CD4-positive, CD25-positive, alpha-beta regulatory T cell (primary cell): ENCODE measurements at regions not wholly inside any gene's neighbourhood (a gene's known extent, or its start where the extent isn't known, plus 50 kb on each side); places are given as distances from the start of the nearest gene placed in this dataset.
A peak's percentile ranks its signal among the peaks of the same experiment; 100 is the strongest.
"Not testable (repeated sequence)": the region's sequence is repeated elsewhere in the genome, so short reads cannot be mapped to it uniquely, and the experiment has no call there.

Experiments used
- ATAC-seq, 2 donors: fragments of 150-1000 bp; cut with Tn5 transposase; one replicate each; pipeline ENCODE4 v1.10.0; 2021; ENCODE audit warnings: low read depth in 2 of 2, moderate number of reproducible peaks in 2 of 2, moderate library complexity in 1 of 2
- DNase-seq, 3 donors: peaks; one replicate each; pipeline versions ENCODE4 v3.0.0 to v3.0.0-alpha.2; 2012 to 2022; ENCODE audit warnings: mixed read lengths in 1 of 3
- H3K27ac ChIP-seq: one replicate; pipeline ENCODE4 v1.7.0; 2013; ENCODE audit warnings: mild to moderate bottlenecking, low read length; ENCODE audit not compliant: insufficient read depth, poor library complexity, severe bottlenecking
- H3K27me3 ChIP-seq: one replicate; pipeline ENCODE4 v1.7.0; 2013; ENCODE audit warnings: low read length; ENCODE audit not compliant: control insufficient read depth, insufficient read depth
- H3K36me3 ChIP-seq: one replicate; pipeline ENCODE4 v1.7.0; 2013; ENCODE audit warnings: mild to moderate bottlenecking, low read length, moderate library complexity; ENCODE audit not compliant: control insufficient read depth, insufficient read depth
- H3K4me1 ChIP-seq: 2 replicates; pipeline ENCODE4 v1.7.0; 2013; ENCODE audit warnings: mild to moderate bottlenecking, low read length; ENCODE audit not compliant: insufficient read depth, control insufficient read depth, poor library complexity, severe bottlenecking
- H3K4me3 ChIP-seq: one replicate; pipeline ENCODE4 v1.7.0; 2013; ENCODE audit warnings: low read depth, mild to moderate bottlenecking, low read length, moderate library complexity
- H3K9me3 ChIP-seq, 2 experiments: 1 replicate in 1 of 2; 2 replicates in 1 of 2; pipeline ENCODE4 v1.7.0; 2013; ENCODE audit warnings: low read length in 2 of 2, mild to moderate bottlenecking in 1 of 2, moderate library complexity in 1 of 2; ENCODE audit not compliant: control insufficient read depth in 2 of 2
- H3K27ac Mint-ChIP-seq, 3 donors: one replicate each; pipeline ENCODE4 v1.8.0; 2020 to 2022; ENCODE audit warnings: mild to moderate bottlenecking in 3 of 3, mixed read lengths in 3 of 3, moderate library complexity in 2 of 3
- H3K27me3 Mint-ChIP-seq: one replicate; pipeline ENCODE4 v1.8.0; 2022; ENCODE audit warnings: mild to moderate bottlenecking, mixed read lengths
- H3K36me3 Mint-ChIP-seq: one replicate; pipeline ENCODE4 v1.8.0; 2020; ENCODE audit warnings: mixed read lengths
- H3K4me1 Mint-ChIP-seq, 4 donors: one replicate each; pipeline ENCODE4 v1.8.0; 2020 to 2022; ENCODE audit warnings: mixed read lengths in 4 of 4, mild to moderate bottlenecking in 1 of 4
- H3K4me3 Mint-ChIP-seq, 4 donors: one replicate each; pipeline ENCODE4 v1.8.0; 2020 to 2022; ENCODE audit warnings: mild to moderate bottlenecking in 4 of 4, mixed read lengths in 4 of 4, moderate library complexity in 3 of 4
- H3K9me3 Mint-ChIP-seq, 7 donors: one replicate each; pipeline ENCODE4 v1.8.0; 2020 to 2022; ENCODE audit warnings: mixed read lengths in 7 of 7, mild to moderate bottlenecking in 3 of 7, moderate library complexity in 2 of 7

- H3K9me3 Mint-ChIP-seq: peaks cover 0 to 1% (median 0%) of the 10 kb centered on the region in 7 donors
- H3K27ac Mint-ChIP-seq: no peak overlapping the region
- no peak overlapping the region for H3K4me3 ChIP-seq
- no peaks in the 10 kb centered on the region for H3K4me1 ChIP-seq
- H3K27ac ChIP-seq: no peak overlapping the region
- H3K4me1 Mint-ChIP-seq: peaks cover 0 to 14% (median 12%) of the 10 kb centered on the region in 4 donors
- DNase-seq: no peak
- no peak overlapping the region for H3K4me3 Mint-ChIP-seq
- no peaks in the 10 kb centered on the region for H3K27me3 ChIP-seq
- H3K36me3 ChIP-seq: no peaks in the 10 kb centered on the region
- no peak for ATAC-seq
- peaks cover 10% of the 10 kb centered on the region for H3K27me3 Mint-ChIP-seq
- H3K9me3 ChIP-seq: no peaks in the 10 kb centered on the region
- H3K36me3 Mint-ChIP-seq: no peaks in the 10 kb centered on the region
These were observed 52.9 kb downstream of the ZBTB9 start for GRCh38 chr6:33507261-33507660.

- Mint-ChIP-seq H3K9me3 (peaks cover 0 to 1% (median 0%) of the 10 kb centered on the region in 7 donors), H3K36me3 (no peaks in the 10 kb centered on the region), H3K27ac (no peak overlapping the region), H3K4me1 (peaks cover 0 to 18% (median 15%) of the 10 kb centered on the region in 4 donors), H3K4me3 (no peak overlapping the region), H3K27me3 (peaks cover 14% of the 10 kb centered on the region)
- Histone ChIP-seq H3K27me3 (no peaks in the 10 kb centered on the region), H3K9me3 (no peaks in the 10 kb centered on the region), H3K4me1 (no peaks in the 10 kb centered on the region), H3K27ac (no peak overlapping the region), H3K4me3 (no peak overlapping the region), H3K36me3 (no peaks in the 10 kb centered on the region)
- ATAC-seq (no peak), DNase-seq (no peak)
These were observed 54.9 kb downstream of the ZBTB9 start for GRCh38 chr6:33508935-33509926.

GRCh38 chr6:33513213-33513612 is 58.8 kb downstream of the ZBTB9 start:
- Mint-ChIP-seq H3K27ac (no peak overlapping the region), H3K4me1 (peaks cover 0 to 18% (median 15%) of the 10 kb centered on the region in 4 donors), H3K4me3 (no peak overlapping the region), H3K27me3 (peaks cover 4% of the 10 kb centered on the region), H3K9me3 (no peaks in the 10 kb centered on the region), H3K36me3 (no peaks in the 10 kb centered on the region)
- H3K27ac ChIP-seq: no peak overlapping the region
- no peak for ATAC-seq
- H3K4me3 ChIP-seq: no peak overlapping the region
- no peaks in the 10 kb centered on the region for H3K4me1 ChIP-seq
- no peak for DNase-seq
- no peaks in the 10 kb centered on the region for H3K27me3 ChIP-seq
- no peaks in the 10 kb centered on the region for H3K9me3 ChIP-seq
- no peaks in the 10 kb centered on the region for H3K36me3 ChIP-seq

GRCh38 chr6:33516726-33517125 is 62.4 kb downstream of the ZBTB9 start:
- ATAC-seq (no peak), DNase-seq (no peak)
- no peak overlapping the region for H3K4me3 ChIP-seq
- H3K27ac ChIP-seq: no peak overlapping the region
- Mint-ChIP-seq H3K27me3 (peaks cover 4% of the 10 kb centered on the region), H3K27ac (no peak overlapping the region), H3K9me3 (peaks cover 0 to 5% (median 0%) of the 10 kb centered on the region in 7 donors), H3K4me3 (no peak overlapping the region), H3K36me3 (no peaks in the 10 kb centered on the region), H3K4me1 (peaks cover 0 to 9% (median 7%) of the 10 kb centered on the region in 4 donors)
- H3K36me3 ChIP-seq: no peaks in the 10 kb centered on the region
- no peaks in the 10 kb centered on the region for H3K9me3 ChIP-seq
- no peaks in the 10 kb centered on the region for H3K4me1 ChIP-seq
- H3K27me3 ChIP-seq: no peaks in the 10 kb centered on the region

- H3K27ac ChIP-seq, DNase-seq, H3K36me3 ChIP-seq, H3K9me3 ChIP-seq, H3K9me3 Mint-ChIP-seq, H3K4me3 Mint-ChIP-seq, ATAC-seq, H3K36me3 Mint-ChIP-seq, H3K27me3 ChIP-seq, H3K4me1 ChIP-seq, H3K4me1 Mint-ChIP-seq, H3K27me3 Mint-ChIP-seq, H3K4me3 ChIP-seq: not testable (repeated sequence)
- peak overlapping the region in 1 of 3 donors; percentile 31 for H3K27ac Mint-ChIP-seq
These were observed 59.2 kb downstream of the BAK1 start for GRCh38 chr6:33520636-33521488.

- Histone ChIP-seq H3K27me3 (no peaks in the 10 kb centered on the region), H3K36me3 (no peaks in the 10 kb centered on the region), H3K4me1 (no peaks in the 10 kb centered on the region), H3K27ac (no peak overlapping the region), H3K4me3 (no peak overlapping the region), H3K9me3 (no peaks in the 10 kb centered on the region)
- Mint-ChIP-seq H3K27ac (no peak overlapping the region), H3K9me3 (peaks cover 0 to 5% (median 0%) of the 10 kb centered on the region in 7 donors), H3K27me3 (peaks cover 4% of the 10 kb centered on the region), H3K4me3 (no peak overlapping the region), H3K36me3 (no peaks in the 10 kb centered on the region), H3K4me1 (peaks cover 0 to 2% (median 0%) of the 10 kb centered on the region in 4 donors)
- no peak for DNase-seq
- no peak for ATAC-seq
These were observed 58.5 kb downstream of the BAK1 start for GRCh38 chr6:33521489-33522091.
